LNCaP clone FGC (cell line): ENCODE measurements at regions not wholly inside any gene's neighbourhood (a gene's known extent, or its start where the extent isn't known, plus 50 kb on each side); places are given as distances from the start of the nearest gene placed in this dataset.
A peak's percentile ranks its signal among the peaks of the same experiment; 100 is the strongest.

ENCODE experiments used
- DNase-seq: peaks from one replicate; pipeline ENCODE4 v3.0.0-alpha.2; 2011; ENCODE audit warnings: low read depth
- H3K4me3 ChIP-seq: 2 replicates; pipeline ENCODE4 v1.5.1; 2011; ENCODE audit warnings: mild to moderate bottlenecking, low read depth, low read length, control low read depth
- CTCF ChIP-seq: IDR thresholded peaks from 2 replicates; pipeline ENCODE4 v1.5.1; 2012; ENCODE audit warnings: mild to moderate bottlenecking; ENCODE audit not compliant: control insufficient read depth, insufficient read depth; ENCODE audit errors: extremely low read depth

DNA sequence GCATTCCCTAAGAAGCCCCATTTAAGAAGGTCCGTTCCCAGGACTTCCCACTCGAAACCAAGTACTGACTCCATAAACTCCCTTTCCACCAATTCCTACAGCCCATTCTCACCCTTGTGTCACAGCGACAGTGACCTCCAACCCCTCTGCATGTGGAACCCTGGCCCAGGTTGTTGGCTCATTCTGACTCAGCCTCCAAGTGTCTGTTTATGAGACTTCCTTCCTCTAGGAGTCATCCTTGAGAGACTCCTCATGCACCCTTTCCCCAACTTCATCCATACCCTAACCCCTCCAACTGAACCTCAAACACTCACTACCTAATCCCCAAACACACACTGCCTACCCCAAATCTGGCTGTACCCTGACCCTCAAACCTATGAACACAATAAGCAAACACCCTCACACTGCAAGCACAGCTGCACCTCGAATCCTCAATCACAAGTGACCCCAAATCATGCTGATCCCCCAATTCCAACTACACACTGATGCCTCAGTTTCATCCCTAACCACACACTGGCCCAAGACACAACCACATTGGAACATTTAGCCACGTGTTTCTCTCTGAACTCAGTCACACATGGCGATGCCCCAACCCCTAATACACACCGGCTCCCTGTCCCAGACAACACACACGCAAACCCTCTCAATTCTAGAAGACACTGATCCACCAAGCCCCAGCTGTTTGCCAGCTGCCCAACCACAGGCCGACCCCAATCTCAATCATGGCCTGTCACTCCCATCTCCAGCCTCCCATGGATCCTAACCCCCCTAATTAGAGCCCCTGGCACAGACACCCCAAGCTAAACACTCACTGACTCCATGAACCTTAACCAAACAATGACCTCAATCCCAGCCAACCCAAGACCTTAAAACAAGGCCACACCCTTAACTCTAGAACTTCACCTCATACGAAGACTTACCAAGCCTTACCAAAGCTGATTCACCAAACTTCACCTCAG is 219.6 kb downstream of the CYP26B1 start:
- DNase-seq: no peak
- H3K4me3 ChIP-seq: no peak overlapping the region
- TF ChIP-seq CTCF: no peak

DNA sequence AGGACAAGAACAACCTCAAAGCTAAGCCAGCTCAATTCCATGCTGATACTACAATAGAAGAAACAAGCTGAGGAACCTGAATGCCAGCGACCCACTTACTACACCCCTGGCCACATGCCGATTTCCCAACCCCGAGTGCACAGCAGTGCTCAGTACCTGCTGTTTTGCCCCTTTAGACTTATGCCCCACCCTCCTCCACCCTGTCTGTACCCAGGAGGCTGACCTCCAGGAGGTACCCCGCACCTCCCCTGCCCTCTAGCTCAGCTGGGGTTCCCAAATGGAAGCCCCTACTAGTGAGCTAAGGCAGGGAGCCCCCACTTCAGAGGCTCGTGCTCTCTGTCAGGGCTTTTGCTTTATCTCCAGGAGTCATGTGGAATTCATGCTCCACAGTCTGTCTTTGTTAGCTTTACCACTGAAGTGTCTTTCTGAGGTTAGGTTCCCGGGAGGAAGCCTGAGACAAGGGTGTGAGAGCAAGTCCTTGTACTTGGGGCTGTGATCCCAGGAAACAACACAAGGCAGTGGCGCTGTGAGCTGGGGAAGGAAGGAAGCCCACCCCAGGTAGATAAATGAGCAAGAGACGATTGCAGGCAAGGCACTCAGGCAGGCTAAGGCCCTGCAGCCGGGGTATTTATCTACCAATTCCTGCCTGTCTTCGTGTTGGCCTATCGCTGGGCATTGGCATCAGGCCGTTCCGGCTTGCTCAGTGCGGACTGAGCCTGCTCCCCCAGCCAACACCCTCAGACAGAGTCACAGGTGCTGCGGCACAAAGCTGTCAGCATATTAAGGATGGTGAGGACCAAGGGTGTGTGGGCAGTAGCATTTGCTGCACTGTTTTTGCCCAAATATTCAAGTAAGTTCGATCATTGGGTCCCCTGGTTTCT is 220.5 kb downstream of the CYP26B1 start:
- TF ChIP-seq CTCF: no peak
- H3K4me3 ChIP-seq: no peak overlapping the region
- DNase-seq: no peak

DNA sequence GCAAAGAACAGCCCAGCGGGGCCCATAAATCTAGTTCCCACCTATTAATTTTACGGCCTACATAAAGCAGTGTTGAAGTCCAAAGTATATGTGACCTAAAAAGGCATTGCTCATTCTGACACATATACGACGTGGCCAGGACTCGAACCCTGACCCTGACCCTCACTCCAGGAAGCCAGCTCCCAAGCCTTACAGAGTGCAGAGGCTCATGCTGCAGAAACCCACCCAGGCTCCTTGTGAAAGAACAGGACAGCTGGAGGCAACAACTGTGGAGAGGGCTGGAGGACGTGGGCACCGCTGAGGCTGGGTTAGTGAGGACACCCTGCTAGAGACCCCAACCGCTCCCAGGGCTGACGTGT is 221.6 kb downstream of the CYP26B1 start:
- H3K4me3 ChIP-seq: no peak overlapping the region
- no peak for DNase-seq
- TF ChIP-seq CTCF: no peak

GRCh38 chr2:71925268-71926088 is 222.2 kb downstream of the CYP26B1 start:
- no peak for TF ChIP-seq CTCF
- DNase-seq: no peak
- no peak overlapping the region for H3K4me3 ChIP-seq

DNA sequence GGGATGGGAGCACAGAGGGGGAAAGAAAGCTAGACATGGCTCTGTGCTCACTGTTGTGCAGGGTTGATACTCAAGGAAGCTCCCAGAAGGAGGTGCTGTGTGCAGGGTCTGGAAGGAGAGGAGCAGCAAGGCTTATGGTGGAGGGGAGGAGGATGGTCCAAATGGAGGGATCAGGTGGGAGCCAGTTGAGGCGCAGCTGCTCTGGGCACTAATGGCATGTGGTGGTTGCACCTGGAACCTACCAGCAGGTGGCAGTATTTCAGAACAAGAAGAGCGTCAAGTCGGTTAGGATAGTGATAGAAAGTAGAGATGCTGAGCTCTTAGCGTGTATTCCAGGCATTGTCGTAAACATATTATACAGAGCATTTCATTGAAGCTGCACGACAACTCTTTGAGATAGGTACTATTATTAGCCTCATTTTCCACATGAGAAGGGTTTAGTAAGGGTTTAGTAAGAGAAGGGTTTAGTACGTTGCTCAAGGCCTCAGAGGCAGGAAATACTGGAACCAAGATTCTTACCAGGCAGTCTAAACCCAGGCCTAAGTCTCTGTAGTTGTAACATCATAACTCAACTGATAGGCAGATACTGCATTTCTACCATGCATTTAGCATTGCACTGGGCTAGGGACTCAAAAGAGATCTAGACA is 223.7 kb downstream of the CYP26B1 start:
- TF ChIP-seq CTCF: peak; percentile 61
- H3K4me3 ChIP-seq: no peak overlapping the region
- DNase-seq: no peak

- TF ChIP-seq CTCF: no peak
- no peak overlapping the region for H3K4me3 ChIP-seq
- DNase-seq: no peak
Measured at GRCh38 chr2:71923143-71923525, 224.5 kb downstream of the CYP26B1 start.
